ENCODE measurements at regions not wholly inside any gene's neighbourhood (a gene's known extent, or its start where the extent isn't known, plus 50 kb on each side); places are given as distances from the start of the nearest gene placed in this dataset.

- Histone ChIP-seq H3K79me2 (ENCODE audit: control insufficient read depth, insufficient read depth, low read length) (no peaks in the 10 kb centered on the region), H2AFZ (ENCODE audit: low read depth, low read length) (no peak overlapping the region), H3K27ac (ENCODE audit: insufficient read depth, low read depth, low read length) (no peak overlapping the region), H3K4me1 (ENCODE audit: control insufficient read depth, extremely low read depth, insufficient read depth, low read length) (no peaks in the 10 kb centered on the region), H3K27me3 (ENCODE audit: control insufficient read depth in 2 of 2, insufficient read depth in 2 of 2, low read length in 2 of 2) (no peaks in the 10 kb centered on the region), H3K9ac (replicated peaks; ENCODE audit: extremely low read depth, insufficient read depth, low read length) (no peak overlapping the region), H3K4me3 (replicated peaks in 1 of 3; ENCODE audit: insufficient read depth in 1 of 3, low read depth in 1 of 3, low read length in 3 of 3) (no peak overlapping the region), H3K36me3 (ENCODE audit: control insufficient read depth in 2 of 2, extremely low read depth in 1 of 2, insufficient read depth in 2 of 2, low read length in 2 of 2) (no peaks in the 10 kb centered on the region), H3K4me2 (ENCODE audit: insufficient read depth, low read length) (no peak overlapping the region), H3K9me3 (replicated peaks; ENCODE audit: control insufficient read depth, insufficient read depth, low read length) (peaks cover 2% of the 10 kb centered on the region), H4K20me1 (replicated peaks; ENCODE audit: control insufficient read depth, extremely low read depth, insufficient read depth, low read length) (no peaks in the 10 kb centered on the region), H3K9me1 (replicated peaks; ENCODE audit: control insufficient read depth, extremely low read depth, insufficient read depth, low read length) (no peaks in the 10 kb centered on the region)
- DNase-seq (ENCODE audit: low read depth, low spot score): no peak
- no peak for TF ChIP-seq FOS (IDR thresholded peaks at IDR 0.05; ENCODE audit: borderline replicate concordance, insufficient read depth, low read length)
- no peak for TF ChIP-seq GATA2 (IDR thresholded peaks at IDR 0.05; ENCODE audit: insufficient read depth, insufficient read length, low read depth, low read length)
- no peak for TF ChIP-seq POLR2AphosphoS5 (IDR thresholded peaks at IDR 0.05; ENCODE audit: insufficient read depth, low read depth, low read length)
- TF ChIP-seq MYC (IDR thresholded peaks at IDR 0.05; ENCODE audit: low read depth, low read length): no peak
- no peak for TF ChIP-seq EZH2 (IDR thresholded peaks at IDR 0.05; ENCODE audit: borderline replicate concordance, low read depth, low read length, severe bottlenecking)
- no peak for TF ChIP-seq POLR2A (IDR thresholded peaks at IDR 0.05; ENCODE audit: low read depth, low read length)
- TF ChIP-seq JUN (IDR thresholded peaks at IDR 0.05; ENCODE audit: borderline replicate concordance, insufficient read depth, insufficient read length, low read depth): no peak
- TF ChIP-seq CTCF (IDR thresholded peaks at IDR 0.05; ENCODE audit: extremely low read depth in 1 of 2, insufficient read depth in 1 of 2, low read depth in 1 of 2, low read length in 2 of 2): no peak
- dilution Hi-C loops (cut with MboI; ENCODE audit: extremely low pct_ligation_motif_present, low sequenced_read_pairs) (no loop called here), intact Hi-C loops (cut with micrococcal nuclease) (no loop called here)
- no peak for FAIRE-seq
- ChIA-PET CTCF (no interaction called here), POLR2A (no interaction called here)
- BruUV-seq (replicated peaks): no TSS peak
These were observed 707.9 kb upstream of the UBE2E2 start for GRCh38 chr3:22495241-22495640.

Measured in endothelial cell of umbilical vein (primary cell).